Activated CD8-positive, alpha-beta T cell treated with anti-CD3 and anti-CD28 coated beads, Interleukin-2, amount 10 ng/mL, durations not matched to agents 7 days and 5 days (primary cell): ENCODE measurements at regions not wholly inside any gene's neighbourhood (a gene's known extent, or its start where the extent isn't known, plus 50 kb on each side); places are given as distances from the start of the nearest gene placed in this dataset.

Experiments
- ATAC-seq: fragments of 150-1000 bp; cut with Tn5 transposase; one replicate; pipeline ENCODE4 v1.10.0; 2021; ENCODE audit warnings: moderate library complexity
- CTCF ChIA-PET: fragments of 350-600 bp; sonication (Branson Sonifier 250); formaldehyde crosslinking; loops from one replicate; lab custom pipeline; 2021; ENCODE audit warnings: antibody characterized with exemption; lab: Charles Lee
- POLR2A ChIA-PET: fragments of 350-600 bp; sonication (Branson Sonifier 250); formaldehyde crosslinking; loops from one replicate; lab custom pipeline; 2021; ENCODE audit warnings: antibody characterized with exemption; lab: Charles Lee
- DNase-seq: peaks from one replicate; pipeline ENCODE4 v3.0.0-alpha.2; 2020
- H3K27ac Mint-ChIP-seq: one replicate; pipeline ENCODE4 v1.8.0; 2021; ENCODE audit warnings: mild to moderate bottlenecking, mixed read lengths
- H3K27me3 Mint-ChIP-seq: one replicate; pipeline ENCODE4 v1.8.0; 2021; ENCODE audit warnings: low read depth, mixed read lengths
- H3K36me3 Mint-ChIP-seq: one replicate; pipeline ENCODE4 v1.8.0; 2021; ENCODE audit warnings: low read depth, mixed read lengths
- H3K4me1 Mint-ChIP-seq: one replicate; pipeline ENCODE4 v1.8.0; 2021; ENCODE audit warnings: low read depth, mixed read lengths
- H3K4me3 Mint-ChIP-seq: one replicate; pipeline ENCODE4 v1.8.0; 2021; ENCODE audit warnings: mild to moderate bottlenecking, mixed read lengths
- H3K9me3 Mint-ChIP-seq: one replicate; pipeline ENCODE4 v1.8.0; 2022; ENCODE audit warnings: mixed read lengths; ENCODE audit not compliant: insufficient read depth

- Mint-ChIP-seq H3K27ac (no peak overlapping the region), H3K4me3 (no peak overlapping the region), H3K36me3 (no peaks in the 10 kb centered on the region), H3K27me3 (no peaks in the 10 kb centered on the region), H3K4me1 (no peaks in the 10 kb centered on the region), H3K9me3 (peaks cover 8% of the 10 kb centered on the region)
- ChIA-PET POLR2A (no interaction called here), CTCF (no interaction called here)
- no peak for DNase-seq
- ATAC-seq: no peak
Observed at GRCh38 chr13:53569453-53569852, 540.8 kb downstream of the OLFM4 start.

GRCh38 chr13:53601113-53601512, 572.5 kb downstream of the OLFM4 start:
- POLR2A ChIA-PET: no interaction called here
- Mint-ChIP-seq H3K9me3 (peaks cover 12% of the 10 kb centered on the region), H3K36me3 (no peaks in the 10 kb centered on the region), H3K27ac (no peak overlapping the region), H3K27me3 (no peaks in the 10 kb centered on the region), H3K4me3 (no peak overlapping the region), H3K4me1 (no peaks in the 10 kb centered on the region)
- ATAC-seq (no peak), DNase-seq (no peak)
- CTCF ChIA-PET: interaction anchor here (0.6 kb wide), 1 partner anchor 37 kb away, joined by 4 read pairs; no protein-coding TSS in a partner anchor

GRCh38 chr13:53605326-53605725, 576.7 kb downstream of the OLFM4 start:
- Mint-ChIP-seq H3K27me3 (no peaks in the 10 kb centered on the region), H3K9me3 (peaks cover 15% of the 10 kb centered on the region), H3K27ac (no peak overlapping the region), H3K36me3 (no peaks in the 10 kb centered on the region), H3K4me3 (no peak overlapping the region), H3K4me1 (no peaks in the 10 kb centered on the region)
- ATAC-seq (no peak), DNase-seq (no peak)
- CTCF ChIA-PET: no interaction called here
- POLR2A ChIA-PET: no interaction called here

- no peaks in the 10 kb centered on the region for H3K9me3 Mint-ChIP-seq
- no peak for DNase-seq
- H3K4me1 Mint-ChIP-seq: no peaks in the 10 kb centered on the region
- H3K36me3 Mint-ChIP-seq: no peaks in the 10 kb centered on the region
- ChIA-PET CTCF (no interaction called here), POLR2A (no interaction called here)
- H3K27me3 Mint-ChIP-seq: no peaks in the 10 kb centered on the region
- no peak overlapping the region for H3K27ac Mint-ChIP-seq
- no peak for ATAC-seq
- no peak overlapping the region for H3K4me3 Mint-ChIP-seq
Observed at GRCh38 chr13:53612200-53612599, 583.6 kb downstream of the OLFM4 start.

- H3K36me3 Mint-ChIP-seq: no peaks in the 10 kb centered on the region
- H3K27me3 Mint-ChIP-seq: no peaks in the 10 kb centered on the region
- no peak overlapping the region for H3K4me3 Mint-ChIP-seq
- no peak overlapping the region for H3K27ac Mint-ChIP-seq
- ATAC-seq (no peak), DNase-seq (no peak)
- ChIA-PET POLR2A (no interaction called here), CTCF (no interaction called here)
- peaks cover 8% of the 10 kb centered on the region for H3K9me3 Mint-ChIP-seq
- H3K4me1 Mint-ChIP-seq: no peaks in the 10 kb centered on the region
Observed at GRCh38 chr13:53622456-53622855, 593.8 kb downstream of the OLFM4 start.

GRCh38 chr13:53623146-53623545, 594.5 kb downstream of the OLFM4 start:
- Mint-ChIP-seq H3K4me3 (no peak overlapping the region), H3K4me1 (no peaks in the 10 kb centered on the region), H3K27me3 (no peaks in the 10 kb centered on the region), H3K27ac (no peak overlapping the region), H3K36me3 (no peaks in the 10 kb centered on the region), H3K9me3 (peaks cover 8% of the 10 kb centered on the region)
- ChIA-PET POLR2A (no interaction called here), CTCF (no interaction called here)
- no peak for ATAC-seq
- no peak for DNase-seq

- CTCF ChIA-PET: no interaction called here
- H3K27me3 Mint-ChIP-seq: no peaks in the 10 kb centered on the region
- H3K36me3 Mint-ChIP-seq: no peaks in the 10 kb centered on the region
- H3K4me1 Mint-ChIP-seq: no peaks in the 10 kb centered on the region
- H3K27ac Mint-ChIP-seq: no peak overlapping the region
- no peak overlapping the region for H3K4me3 Mint-ChIP-seq
- POLR2A ChIA-PET: no interaction called here
- ATAC-seq (no peak), DNase-seq (no peak)
- peaks cover 3% of the 10 kb centered on the region for H3K9me3 Mint-ChIP-seq
Observed at GRCh38 chr13:53631511-53631910, 602.9 kb downstream of the OLFM4 start.

GRCh38 chr13:53638040-53638439, 609.4 kb downstream of the OLFM4 start:
- Mint-ChIP-seq H3K27ac (no peak overlapping the region), H3K27me3 (no peaks in the 10 kb centered on the region), H3K36me3 (no peaks in the 10 kb centered on the region), H3K9me3 (peaks cover 17% of the 10 kb centered on the region), H3K4me3 (no peak overlapping the region), H3K4me1 (no peaks in the 10 kb centered on the region)
- DNase-seq: no peak
- CTCF ChIA-PET: no interaction called here
- ATAC-seq: no peak
- POLR2A ChIA-PET: no interaction called here

- ATAC-seq (no peak), DNase-seq (no peak)
- Mint-ChIP-seq H3K27ac (no peak overlapping the region), H3K36me3 (no peaks in the 10 kb centered on the region), H3K4me3 (no peak overlapping the region), H3K4me1 (no peaks in the 10 kb centered on the region), H3K27me3 (no peaks in the 10 kb centered on the region), H3K9me3 (peaks cover 17% of the 10 kb centered on the region)
- CTCF ChIA-PET: no interaction called here
- POLR2A ChIA-PET: no interaction called here
Observed at GRCh38 chr13:53642306-53642705, 613.7 kb downstream of the OLFM4 start.

- no peak for ATAC-seq
- peaks cover 3% of the 10 kb centered on the region for H3K9me3 Mint-ChIP-seq
Observed at GRCh38 chr13:53648673-53649072, 620.1 kb downstream of the OLFM4 start.

GRCh38 chr13:53672005-53672404, 643.4 kb downstream of the OLFM4 start:
- Mint-ChIP-seq H3K36me3 (no peaks in the 10 kb centered on the region), H3K4me1 (no peaks in the 10 kb centered on the region), H3K4me3 (no peak overlapping the region), H3K27me3 (no peaks in the 10 kb centered on the region), H3K27ac (no peak overlapping the region), H3K9me3 (peaks cover 20% of the 10 kb centered on the region)
- DNase-seq (no peak), ATAC-seq (no peak)
- CTCF ChIA-PET: no interaction called here
- POLR2A ChIA-PET: no interaction called here

More at GRCh38 chr13:53648673-53649072, 620.1 kb downstream of the OLFM4 start:
- DNase-seq: no peak
- Mint-ChIP-seq H3K4me3 (no peak overlapping the region), H3K36me3 (no peaks in the 10 kb centered on the region), H3K27ac (no peak overlapping the region), H3K27me3 (no peaks in the 10 kb centered on the region), H3K4me1 (no peaks in the 10 kb centered on the region)
- ChIA-PET CTCF (no interaction called here), POLR2A (no interaction called here)

GRCh38 chr13:53683146-53683545, 654.5 kb downstream of the OLFM4 start:
- POLR2A ChIA-PET: no interaction called here
- peaks cover 39% of the 10 kb centered on the region for H3K9me3 Mint-ChIP-seq

GRCh38 chr13:53683608-53684007, 655.0 kb downstream of the OLFM4 start:
- ChIA-PET CTCF (no interaction called here), POLR2A (no interaction called here)
- Mint-ChIP-seq H3K4me3 (no peak overlapping the region), H3K4me1 (no peaks in the 10 kb centered on the region), H3K36me3 (no peaks in the 10 kb centered on the region), H3K9me3 (peaks cover 37% of the 10 kb centered on the region), H3K27ac (no peak overlapping the region), H3K27me3 (no peaks in the 10 kb centered on the region)
- no peak for ATAC-seq
- no peak for DNase-seq

More at GRCh38 chr13:53683146-53683545, 654.5 kb downstream of the OLFM4 start:
- no peak for DNase-seq
- Mint-ChIP-seq H3K4me1 (no peaks in the 10 kb centered on the region), H3K27ac (no peak overlapping the region), H3K27me3 (no peaks in the 10 kb centered on the region), H3K4me3 (no peak overlapping the region), H3K36me3 (no peaks in the 10 kb centered on the region)
- CTCF ChIA-PET: no interaction called here
- no peak for ATAC-seq
